H9 (cell line): ENCODE measurements at regions not wholly inside any gene's neighbourhood (a gene's known extent, or its start where the extent isn't known, plus 50 kb on each side); places are given as distances from the start of the nearest gene placed in this dataset.

ENCODE experiments used
- DNase-seq: peaks from one replicate; pipeline ENCODE4 v3.0.0-alpha.2; 2017
- H2AFZ ChIP-seq: one replicate; pipeline ENCODE4 v1.6.1; 2013; ENCODE audit warnings: mild to moderate bottlenecking, low read length, control low read depth, moderate library complexity
- H2AK5ac ChIP-seq: 2 replicates; pipeline ENCODE4 v1.6.1; 2013; ENCODE audit warnings: low read length, control low read depth, mixed read lengths; ENCODE audit not compliant: insufficient read length
- H2BK120ac ChIP-seq: one replicate; pipeline ENCODE4 v1.6.1; 2013; ENCODE audit warnings: low read depth, mild to moderate bottlenecking, low read length, control low read depth, inconsistent platforms; ENCODE audit not compliant: poor library complexity, severe bottlenecking
- H2BK12ac ChIP-seq: 2 replicates; pipeline ENCODE4 v1.6.1; 2013; ENCODE audit warnings: low read length, control low read depth, mixed read lengths, low read depth; ENCODE audit not compliant: insufficient read length
- H2BK15ac ChIP-seq: 2 replicates; pipeline ENCODE4 v1.6.1; 2013; ENCODE audit warnings: low read depth, low read length, control low read depth
- H2BK20ac ChIP-seq: one replicate; pipeline ENCODE4 v1.6.1; 2013; ENCODE audit warnings: low read depth, mild to moderate bottlenecking, low read length, control low read depth, inconsistent platforms; ENCODE audit not compliant: poor library complexity, severe bottlenecking
- H2BK5ac ChIP-seq: 2 replicates; pipeline ENCODE4 v1.6.1; 2013; ENCODE audit warnings: low read length, control low read depth, mixed read lengths; ENCODE audit not compliant: insufficient read length
- H3K14ac ChIP-seq: 2 replicates; pipeline ENCODE4 v1.6.1; 2013; ENCODE audit warnings: low read length, control low read depth; ENCODE audit not compliant: insufficient read depth
- H3K18ac ChIP-seq: 2 replicates; pipeline ENCODE4 v1.6.1; 2013; ENCODE audit warnings: low read depth, mild to moderate bottlenecking, mixed read lengths, low read length, control low read depth; ENCODE audit not compliant: insufficient read length
- H3K23ac ChIP-seq: 2 replicates; pipeline ENCODE4 v1.6.1; 2013; ENCODE audit warnings: low read length, control low read depth, mixed read lengths, low read depth; ENCODE audit not compliant: insufficient read length
- H3K23me2 ChIP-seq: 2 replicates; pipeline ENCODE4 v1.6.1; 2013; ENCODE audit warnings: low read depth, mild to moderate bottlenecking, mixed read lengths, low read length, control low read depth; ENCODE audit not compliant: insufficient read length, poor library complexity, severe bottlenecking
- H3K27ac ChIP-seq: 2 replicates; pipeline ENCODE4 v1.5.1; 2013; ENCODE audit warnings: low read length, control low read depth, mixed read lengths, low read depth; ENCODE audit not compliant: insufficient read length
- H3K27me3 ChIP-seq: 2 replicates; pipeline ENCODE4 v1.6.1; 2013; ENCODE audit warnings: low read length, control low read depth, inconsistent platforms; ENCODE audit not compliant: insufficient read depth
- H3K4ac ChIP-seq: 2 replicates; pipeline ENCODE4 v1.6.1; 2013; ENCODE audit warnings: low read depth, mild to moderate bottlenecking, control low read depth, inconsistent platforms, low read length, moderate library complexity
- H3K4me1 ChIP-seq: 2 replicates; pipeline ENCODE4 v1.6.1; 2013; ENCODE audit warnings: low read length, control low read depth, inconsistent platforms; ENCODE audit not compliant: insufficient read depth
- H3K4me2 ChIP-seq: 2 replicates; pipeline ENCODE4 v1.6.1; 2013; ENCODE audit warnings: low read length, control low read depth, mixed read lengths; ENCODE audit not compliant: insufficient read length, insufficient read depth
- H3K56ac ChIP-seq: 2 replicates; pipeline ENCODE4 v1.6.1; 2013; ENCODE audit warnings: low read depth, mild to moderate bottlenecking, mixed read lengths, low read length, control low read depth; ENCODE audit not compliant: insufficient read length
- H3K79me1 ChIP-seq: 2 replicates; pipeline ENCODE4 v1.6.1; 2013; ENCODE audit warnings: low read depth, mild to moderate bottlenecking, moderate library complexity, low read length, control low read depth, inconsistent platforms; ENCODE audit not compliant: insufficient read depth, poor library complexity, severe bottlenecking
- H3K79me2 ChIP-seq: 2 replicates; pipeline ENCODE4 v1.6.1; 2013; ENCODE audit warnings: low read length, control low read depth, inconsistent platforms; ENCODE audit not compliant: insufficient read depth
- H3K9ac ChIP-seq: 2 replicates; pipeline ENCODE4 v1.6.1; 2013; ENCODE audit warnings: low read length, control low read depth, mixed read lengths; ENCODE audit not compliant: insufficient read length; ENCODE audit errors: extremely low read depth
- H3K9me3 ChIP-seq: one replicate; pipeline ENCODE4 v1.6.1; 2013; ENCODE audit warnings: low read depth, low read length, inconsistent platforms; ENCODE audit not compliant: control insufficient read depth
- H3T11ph ChIP-seq: one replicate; pipeline ENCODE4 v1.6.1; 2013; ENCODE audit warnings: mild to moderate bottlenecking, low read length, control low read depth, inconsistent platforms
- H4K20me1 ChIP-seq: one replicate; pipeline ENCODE4 v1.6.1; 2013; ENCODE audit not compliant: control insufficient read depth, insufficient read length, insufficient read depth
- H4K5ac ChIP-seq: 2 replicates; pipeline ENCODE4 v1.6.1; 2013; ENCODE audit warnings: low read depth, mild to moderate bottlenecking, mixed read lengths, low read length, control low read depth; ENCODE audit not compliant: insufficient read length
- H4K8ac ChIP-seq: replicated peaks from 2 replicates; pipeline ENCODE4 v1.6.1; 2013; ENCODE audit warnings: low read length, control low read depth, mixed read lengths, low read depth; ENCODE audit not compliant: insufficient read length
- H4K91ac ChIP-seq: 2 replicates; pipeline ENCODE4 v1.6.1; 2013; ENCODE audit warnings: low read depth, mild to moderate bottlenecking, moderate library complexity, mixed read lengths, low read length, control low read depth; ENCODE audit not compliant: insufficient read length
- H3K27ac Mint-ChIP-seq, 3 experiments: 2 replicates in 2 of 3; 3 replicates in 1 of 3; pipeline ENCODE4 v1.8.0; 2020 to 2021; ENCODE audit warnings: mixed read lengths in 3 of 3, mild to moderate bottlenecking in 1 of 3, moderate library complexity in 1 of 3
- H3K27me3 Mint-ChIP-seq: 2 replicates; pipeline ENCODE4 v1.8.0; 2021; ENCODE audit warnings: low read depth, mild to moderate bottlenecking, moderate library complexity, mixed read lengths
- H3K36me3 Mint-ChIP-seq, 3 experiments: 2 replicates in 2 of 3; 3 replicates in 1 of 3; pipeline ENCODE4 v1.8.0; 2020 to 2021; ENCODE audit warnings: low read depth in 3 of 3, mixed read lengths in 3 of 3; ENCODE audit not compliant: insufficient read depth in 1 of 3
- H3K4me1 Mint-ChIP-seq, 2 experiments: 2 replicates each; pipeline ENCODE4 v1.8.0; 2020; ENCODE audit warnings: mixed read lengths in 2 of 2
- H3K4me3 Mint-ChIP-seq, 2 experiments: 2 replicates in 1 of 2; 3 replicates in 1 of 2; pipeline ENCODE4 v1.8.0; 2020 to 2021; ENCODE audit warnings: mild to moderate bottlenecking in 2 of 2, mixed read lengths in 2 of 2, moderate library complexity in 1 of 2
- H3K9me3 Mint-ChIP-seq, 2 experiments: 2 replicates in 1 of 2; 3 replicates in 1 of 2; pipeline ENCODE4 v1.8.0; 2020; ENCODE audit warnings: mild to moderate bottlenecking in 2 of 2, mixed read lengths in 2 of 2, moderate library complexity in 1 of 2
- CTCF ChIP-seq: fragments of 200-600 bp; sonication (generic); conservative IDR thresholded peaks from 3 replicates; pipeline ENCODE4 v1.8.0; 2021; ENCODE audit warnings: antibody characterized with exemption, mild to moderate bottlenecking
- WGBS: extraction: QIAGEN DNeasy Blood & Tissue Kit; methylation state at CpG from one replicate; pipeline ENCODE4 v1.1.7; 2013; ENCODE audit warnings: missing lambda C conversion rate, low lambda C conversion rate, mixed read lengths; ENCODE audit not compliant: insufficient read length; ENCODE audit errors: extremely low coverage; 5-methylcytosine and 5-hydroxymethylcytosine counted together

- H3K79me1 ChIP-seq, result no peaks in the 10 kb centered on the region
- no peak overlapping the region for H2BK12ac ChIP-seq
- no peaks in the 10 kb centered on the region for H3K27me3 ChIP-seq
- H4K8ac ChIP-seq, result no peak overlapping the region
- Mint-ChIP-seq H3K27ac (no peak overlapping the region), H3K9me3 (no peaks in the 10 kb centered on the region), H3K4me3 (no peak overlapping the region), H3K4me1 (peaks cover 0 to 2% of the 10 kb centered on the region in 2 experiments; a peak in 1 of 4 replicates), H3K36me3 (no peaks in the 10 kb centered on the region), H3K27me3 (no peaks in the 10 kb centered on the region; the same call in 1 of the 2 replicates)
- no peak overlapping the region for H2AK5ac ChIP-seq
- H3K14ac ChIP-seq, result no peak overlapping the region
- no peak overlapping the region for H2AFZ ChIP-seq
- H4K91ac ChIP-seq, result no peak overlapping the region
- no peak for TF ChIP-seq CTCF
- no peak overlapping the region for H3K56ac ChIP-seq
- H3K23me2 ChIP-seq, result no peaks in the 10 kb centered on the region
- H3K79me2 ChIP-seq, result no peaks in the 10 kb centered on the region
- H4K5ac ChIP-seq, result no peak overlapping the region
- no peak overlapping the region for H3K4ac ChIP-seq
- no peak overlapping the region for H3K27ac ChIP-seq
- H3K4me2 ChIP-seq, result no peak overlapping the region
- no peak overlapping the region for H2BK20ac ChIP-seq
- no peaks in the 10 kb centered on the region for H3K4me1 ChIP-seq
- WGBS, result no CpG with 5 or more reads among the region's 9 CpGs
- H3T11ph ChIP-seq, result no peak overlapping the region
- no peaks in the 10 kb centered on the region for H4K20me1 ChIP-seq
- no peak for DNase-seq
- no peak overlapping the region for H3K18ac ChIP-seq
- H2BK120ac ChIP-seq, result no peak overlapping the region
- H2BK15ac ChIP-seq, result no peak overlapping the region
- no peak overlapping the region for H2BK5ac ChIP-seq
- no peak overlapping the region for H3K9ac ChIP-seq
- no peaks in the 10 kb centered on the region for H3K9me3 ChIP-seq
- no peak overlapping the region for H3K23ac ChIP-seq
Measured at GRCh38 chr16:5557966-5558365, 460.4 kb upstream of the EEF2KMT start.
